Activated CD4-positive, alpha-beta memory T cell treated with anti-CD3 and anti-CD28 coated beads, Interleukin-2, amount 10 ng/mL, durations not matched to agents 7 days and 5 days (primary cell): ENCODE measurements at regions not wholly inside any gene's neighbourhood (a gene's known extent, or its start where the extent isn't known, plus 50 kb on each side); places are given as distances from the start of the nearest gene placed in this dataset.

Source experiments
- CTCF ChIA-PET: fragments of 350-600 bp; sonication (Branson Sonifier 250); formaldehyde crosslinking; loops from one replicate; lab custom pipeline; 2021; ENCODE audit warnings: antibody characterized with exemption, inconsistent platforms; lab: Charles Lee
- POLR2A ChIA-PET: fragments of 350-600 bp; sonication (Branson Sonifier 250); formaldehyde crosslinking; loops from one replicate; lab custom pipeline; 2021; ENCODE audit warnings: antibody characterized with exemption; lab: Charles Lee
- DNase-seq: peaks from one replicate; pipeline ENCODE4 v3.0.0-alpha.2; 2020
- H3K27ac Mint-ChIP-seq: one replicate; pipeline ENCODE4 v1.8.0; 2021; ENCODE audit warnings: mild to moderate bottlenecking, mixed read lengths
- H3K27me3 Mint-ChIP-seq: one replicate; pipeline ENCODE4 v1.8.0; 2021; ENCODE audit warnings: mixed read lengths
- H3K36me3 Mint-ChIP-seq: one replicate; pipeline ENCODE4 v1.8.0; 2021; ENCODE audit warnings: low read depth, mixed read lengths
- H3K4me1 Mint-ChIP-seq: one replicate; pipeline ENCODE4 v1.8.0; 2021; ENCODE audit warnings: mixed read lengths
- H3K4me3 Mint-ChIP-seq: one replicate; pipeline ENCODE4 v1.8.0; 2021; ENCODE audit warnings: mild to moderate bottlenecking, mixed read lengths
- H3K9me3 Mint-ChIP-seq: one replicate; pipeline ENCODE4 v1.8.0; 2021; ENCODE audit warnings: mixed read lengths

GRCh38 chr6:147922799-147923198 lies 414.3 kb downstream of the SAMD5 start:
- no peaks in the 10 kb centered on the region for H3K36me3 Mint-ChIP-seq
- H3K27me3 Mint-ChIP-seq, result no peaks in the 10 kb centered on the region
- DNase-seq, result no peak
- no peak overlapping the region for H3K27ac Mint-ChIP-seq
- H3K4me1 Mint-ChIP-seq, result no peaks in the 10 kb centered on the region
- H3K9me3 Mint-ChIP-seq, result peaks cover 5% of the 10 kb centered on the region
- H3K4me3 Mint-ChIP-seq, result no peak overlapping the region
- POLR2A ChIA-PET, result interaction anchor here (1.4 kb wide), 1 partner anchor 12 kb away, joined by 3 read pairs; no protein-coding TSS in a partner anchor
- CTCF ChIA-PET, result no interaction called here

GRCh38 chr6:147924598-147924997 lies 416.1 kb downstream of the SAMD5 start:
- POLR2A ChIA-PET, result no interaction called here
- Mint-ChIP-seq H3K36me3 (no peaks in the 10 kb centered on the region), H3K27me3 (no peaks in the 10 kb centered on the region), H3K9me3 (peaks cover 6% of the 10 kb centered on the region), H3K27ac (no peak overlapping the region), H3K4me1 (no peaks in the 10 kb centered on the region), H3K4me3 (no peak overlapping the region)
- CTCF ChIA-PET, result no interaction called here
- DNase-seq, result no peak

- peaks cover 6% of the 10 kb centered on the region for H3K9me3 Mint-ChIP-seq
- H3K4me3 Mint-ChIP-seq, result no peak overlapping the region
- H3K27ac Mint-ChIP-seq, result no peak overlapping the region
- H3K27me3 Mint-ChIP-seq, result no peaks in the 10 kb centered on the region
- no peaks in the 10 kb centered on the region for H3K4me1 Mint-ChIP-seq
- no peaks in the 10 kb centered on the region for H3K36me3 Mint-ChIP-seq
- CTCF ChIA-PET, result interaction anchor here (0.7 kb wide), 1 partner anchor 8 kb away, joined by 3 read pairs; no protein-coding TSS in a partner anchor
- DNase-seq, result no peak
- POLR2A ChIA-PET, result no interaction called here
These were observed 416.8 kb upstream of the SASH1 start for GRCh38 chr6:147925826-147926225.

- H3K9me3 Mint-ChIP-seq, result peaks cover 10% of the 10 kb centered on the region
- H3K27me3 Mint-ChIP-seq, result no peaks in the 10 kb centered on the region
- no peak overlapping the region for H3K27ac Mint-ChIP-seq
- no peaks in the 10 kb centered on the region for H3K36me3 Mint-ChIP-seq
- no peaks in the 10 kb centered on the region for H3K4me1 Mint-ChIP-seq
- ChIA-PET POLR2A (no interaction called here), CTCF (no interaction called here)
- DNase-seq, result no peak
- no peak overlapping the region for H3K4me3 Mint-ChIP-seq
These were observed 411.9 kb upstream of the SASH1 start for GRCh38 chr6:147930745-147931144.

GRCh38 chr6:147933224-147933623 lies 409.4 kb upstream of the SASH1 start:
- no peaks in the 10 kb centered on the region for H3K4me1 Mint-ChIP-seq
- no peak overlapping the region for H3K4me3 Mint-ChIP-seq

GRCh38 chr6:147935656-147936055 lies 407.0 kb upstream of the SASH1 start:
- Mint-ChIP-seq H3K27ac (no peak overlapping the region), H3K36me3 (no peaks in the 10 kb centered on the region), H3K4me1 (no peaks in the 10 kb centered on the region), H3K9me3 (peaks cover 6% of the 10 kb centered on the region), H3K4me3 (no peak overlapping the region), H3K27me3 (no peaks in the 10 kb centered on the region)
- no peak for DNase-seq
- ChIA-PET CTCF (no interaction called here), POLR2A (no interaction called here)

More at GRCh38 chr6:147933224-147933623, 409.4 kb upstream of the SASH1 start:
- Mint-ChIP-seq H3K27ac (no peak overlapping the region), H3K27me3 (no peaks in the 10 kb centered on the region), H3K9me3 (peaks cover 8% of the 10 kb centered on the region), H3K36me3 (no peaks in the 10 kb centered on the region)
- ChIA-PET CTCF (no interaction called here), POLR2A (no interaction called here)
- DNase-seq, result no peak

GRCh38 chr6:147936703-147937470 lies 405.8 kb upstream of the SASH1 start:
- CTCF ChIA-PET, result no interaction called here
- no peak for DNase-seq
- H3K9me3 Mint-ChIP-seq, result peaks cover 6% of the 10 kb centered on the region
- H3K27ac Mint-ChIP-seq, result no peak overlapping the region
- H3K27me3 Mint-ChIP-seq, result no peaks in the 10 kb centered on the region
- POLR2A ChIA-PET, result no interaction called here
- H3K36me3 Mint-ChIP-seq, result no peaks in the 10 kb centered on the region
- H3K4me1 Mint-ChIP-seq, result no peaks in the 10 kb centered on the region
- H3K4me3 Mint-ChIP-seq, result no peak overlapping the region

- Mint-ChIP-seq H3K36me3 (no peaks in the 10 kb centered on the region), H3K9me3 (peaks cover 3% of the 10 kb centered on the region), H3K27me3 (no peaks in the 10 kb centered on the region), H3K4me3 (no peak overlapping the region), H3K27ac (no peak overlapping the region), H3K4me1 (no peaks in the 10 kb centered on the region)
- ChIA-PET POLR2A (no interaction called here), CTCF (no interaction called here)
- no peak for DNase-seq
These were observed 401.5 kb upstream of the SASH1 start for GRCh38 chr6:147941143-147941542.

- Mint-ChIP-seq H3K4me3 (no peak overlapping the region), H3K9me3 (peaks cover 2% of the 10 kb centered on the region), H3K4me1 (no peaks in the 10 kb centered on the region)
These were observed 400.3 kb upstream of the SASH1 start for GRCh38 chr6:147942363-147942762.

GRCh38 chr6:147944122-147944521 lies 398.5 kb upstream of the SASH1 start:
- ChIA-PET POLR2A (no interaction called here), CTCF (no interaction called here)
- Mint-ChIP-seq H3K27me3 (no peaks in the 10 kb centered on the region), H3K9me3 (peaks cover 2% of the 10 kb centered on the region), H3K36me3 (no peaks in the 10 kb centered on the region), H3K4me3 (no peak overlapping the region), H3K4me1 (no peaks in the 10 kb centered on the region), H3K27ac (no peak overlapping the region)
- DNase-seq, result no peak

More at GRCh38 chr6:147942363-147942762, 400.3 kb upstream of the SASH1 start:
- Mint-ChIP-seq H3K27me3 (no peaks in the 10 kb centered on the region), H3K27ac (no peak overlapping the region), H3K36me3 (no peaks in the 10 kb centered on the region)
- ChIA-PET CTCF (no interaction called here), POLR2A (no interaction called here)
- no peak for DNase-seq

GRCh38 chr6:147947521-147947920 lies 395.1 kb upstream of the SASH1 start:
- POLR2A ChIA-PET, result no interaction called here
- CTCF ChIA-PET, result no interaction called here
- DNase-seq, result no peak
- Mint-ChIP-seq H3K36me3 (no peaks in the 10 kb centered on the region), H3K4me1 (no peaks in the 10 kb centered on the region), H3K9me3 (peaks cover 2% of the 10 kb centered on the region), H3K4me3 (no peak overlapping the region), H3K27ac (no peak overlapping the region), H3K27me3 (no peaks in the 10 kb centered on the region)

- no peak for DNase-seq
- ChIA-PET POLR2A (no interaction called here), CTCF (no interaction called here)
- H3K27ac Mint-ChIP-seq, result no peak overlapping the region
- H3K36me3 Mint-ChIP-seq, result no peaks in the 10 kb centered on the region
- H3K27me3 Mint-ChIP-seq, result no peaks in the 10 kb centered on the region
- no peak overlapping the region for H3K4me3 Mint-ChIP-seq
- H3K4me1 Mint-ChIP-seq, result no peaks in the 10 kb centered on the region
- no peaks in the 10 kb centered on the region for H3K9me3 Mint-ChIP-seq
These were observed 392.5 kb upstream of the SASH1 start for GRCh38 chr6:147949981-147950622.

- Mint-ChIP-seq H3K4me1 (no peaks in the 10 kb centered on the region), H3K36me3 (no peaks in the 10 kb centered on the region), H3K4me3 (no peak overlapping the region), H3K27me3 (no peaks in the 10 kb centered on the region), H3K27ac (no peak overlapping the region), H3K9me3 (no peaks in the 10 kb centered on the region)
- no peak for DNase-seq
- ChIA-PET POLR2A (no interaction called here), CTCF (no interaction called here)
These were observed 392.0 kb upstream of the SASH1 start for GRCh38 chr6:147950623-147950987.

- Mint-ChIP-seq H3K36me3 (no peaks in the 10 kb centered on the region), H3K4me1 (no peaks in the 10 kb centered on the region), H3K27me3 (no peaks in the 10 kb centered on the region), H3K4me3 (no peak overlapping the region), H3K9me3 (no peaks in the 10 kb centered on the region), H3K27ac (no peak overlapping the region)
- POLR2A ChIA-PET, result no interaction called here
- DNase-seq, result no peak
- CTCF ChIA-PET, result no interaction called here
These were observed 390.9 kb upstream of the SASH1 start for GRCh38 chr6:147951726-147952125.
